HG03159 (cell line): ENCODE measurements at regions not wholly inside any gene's neighbourhood (a gene's known extent, or its start where the extent isn't known, plus 50 kb on each side); places are given as distances from the start of the nearest gene placed in this dataset.
"Not testable (repeated sequence)": the region's sequence is repeated elsewhere in the genome, so short reads cannot be mapped to it uniquely, and the experiment has no call there.

Source experiments
- ATAC-seq: cut with Tn5 transposase; IDR thresholded peaks from one replicate; pipeline ENCODE4 v1.9.1; 2021; ENCODE audit warnings: mild to moderate bottlenecking, moderate library complexity; ENCODE audit not compliant: unreplicated experiment

- ATAC-seq: no peak
Observed at GRCh38 chr6:164097056-164097455, 682.5 kb downstream of the QKI start.

GRCh38 chr6:164095056-164095455, 680.5 kb downstream of the QKI start:
- ATAC-seq: no peak

DNA sequence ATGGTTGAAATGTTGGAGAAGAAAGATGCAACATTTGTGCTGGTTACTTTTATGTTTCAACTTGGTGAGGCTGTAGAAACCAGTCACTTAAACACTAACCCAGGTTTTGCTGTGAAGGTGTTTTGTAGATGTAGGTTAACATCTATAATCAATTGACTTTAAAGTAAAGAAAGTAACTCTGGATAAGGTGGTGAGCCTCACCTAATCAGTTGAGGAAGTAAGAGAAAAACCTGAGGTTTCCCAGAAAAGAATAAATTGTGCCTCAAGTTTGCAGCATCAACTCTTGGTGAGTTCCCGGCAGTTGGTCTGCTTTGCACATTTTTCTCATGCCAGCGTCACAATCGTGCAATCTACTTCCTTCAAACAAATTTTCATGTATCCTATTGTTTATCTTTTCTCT, 673.4 kb downstream of the QKI start:
- no peak for ATAC-seq

- ATAC-seq: no peak
Observed at GRCh38 chr6:164087211-164087610, 672.7 kb downstream of the QKI start.

DNA sequence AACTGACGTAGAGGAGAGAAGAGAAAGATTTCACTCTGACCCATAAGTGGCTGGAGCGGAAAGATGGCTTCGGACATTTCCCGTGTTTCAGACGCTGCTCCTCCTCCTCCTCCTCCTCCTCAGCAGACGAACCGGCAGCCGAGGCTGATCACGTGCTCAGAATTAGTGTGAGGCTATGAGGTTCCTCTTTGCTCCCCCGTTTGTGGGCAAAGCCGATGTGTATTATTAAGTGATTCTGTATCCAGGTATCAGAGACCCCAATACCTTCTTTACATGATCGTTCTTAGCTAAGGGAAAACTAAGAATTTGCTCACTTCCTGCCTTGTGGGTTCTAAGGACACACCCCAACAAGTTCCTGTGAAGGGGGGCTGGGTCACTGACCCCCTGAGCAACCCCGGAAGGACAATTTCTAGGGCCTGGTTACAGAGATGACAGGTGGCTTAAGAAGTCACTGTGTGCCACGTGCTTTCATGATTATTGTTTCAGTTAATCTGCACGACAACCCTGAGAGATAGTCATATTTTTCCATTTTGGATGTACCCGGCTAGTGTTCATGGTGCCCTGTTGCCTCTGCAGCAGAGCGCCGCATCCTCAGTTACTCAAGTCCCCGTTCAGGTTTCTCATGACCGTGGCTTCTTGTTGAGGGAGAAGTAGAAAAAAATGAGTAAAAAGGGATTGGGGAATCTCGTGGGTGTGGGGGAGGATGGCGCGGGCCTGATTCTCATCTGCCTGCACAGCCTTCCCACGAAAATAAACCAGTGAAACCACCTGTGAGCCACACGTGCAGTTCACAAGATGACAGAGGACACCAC, 671.8 kb downstream of the QKI start:
- ATAC-seq: no peak

DNA sequence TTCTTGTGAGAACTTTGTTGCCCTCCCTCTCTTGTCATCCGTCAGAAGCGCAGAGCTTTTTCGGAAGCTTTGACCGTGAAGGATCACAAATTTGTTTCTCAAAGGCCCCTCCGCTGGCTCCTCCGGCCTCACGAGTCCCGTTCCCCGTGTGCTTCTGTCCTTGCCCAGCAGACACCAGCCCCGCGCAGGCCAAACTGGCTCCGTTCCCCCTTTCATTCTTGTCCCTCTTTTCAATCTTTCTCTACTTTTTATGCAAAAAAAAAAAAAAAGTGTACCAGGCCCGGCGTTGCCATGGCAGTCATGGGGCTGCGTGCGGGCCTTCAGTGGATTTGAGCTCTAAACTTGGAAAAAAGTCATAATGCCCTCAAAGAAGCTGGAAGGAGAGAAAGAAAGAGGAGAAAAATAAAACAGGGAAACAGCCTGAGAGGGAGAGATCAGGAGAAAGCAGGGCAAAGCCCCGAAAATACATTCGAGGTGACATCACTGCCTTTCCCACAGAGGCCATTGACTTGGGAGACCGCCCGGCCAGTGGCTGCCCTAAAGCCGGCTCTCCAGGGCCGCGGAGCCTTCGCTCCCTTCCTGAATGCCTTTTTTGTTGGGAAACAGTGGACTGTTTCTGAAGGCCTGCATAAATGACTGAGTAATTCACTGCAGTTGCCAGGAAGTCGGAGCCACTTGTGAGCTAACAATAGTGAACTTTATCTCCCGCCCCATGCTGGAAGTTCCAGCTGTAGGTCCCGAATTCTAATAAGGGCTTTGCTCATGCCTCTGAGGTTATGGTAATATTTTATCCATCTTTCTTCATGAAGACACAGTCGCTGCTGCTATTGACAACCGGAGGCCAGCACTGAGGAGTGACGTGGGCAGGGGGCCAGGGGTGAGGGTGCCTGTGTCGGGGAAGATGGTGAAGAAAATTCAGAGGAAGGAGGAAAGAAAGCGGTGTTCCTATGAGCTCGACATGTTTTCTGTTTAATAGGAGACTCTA, 670.9 kb downstream of the QKI start:
- ATAC-seq: no peak

- no peak for ATAC-seq
Observed at GRCh38 chr6:164079275-164079600, 664.7 kb downstream of the QKI start.

GRCh38 chr6:164078532-164079274, 664.2 kb downstream of the QKI start:
- no peak for ATAC-seq

DNA sequence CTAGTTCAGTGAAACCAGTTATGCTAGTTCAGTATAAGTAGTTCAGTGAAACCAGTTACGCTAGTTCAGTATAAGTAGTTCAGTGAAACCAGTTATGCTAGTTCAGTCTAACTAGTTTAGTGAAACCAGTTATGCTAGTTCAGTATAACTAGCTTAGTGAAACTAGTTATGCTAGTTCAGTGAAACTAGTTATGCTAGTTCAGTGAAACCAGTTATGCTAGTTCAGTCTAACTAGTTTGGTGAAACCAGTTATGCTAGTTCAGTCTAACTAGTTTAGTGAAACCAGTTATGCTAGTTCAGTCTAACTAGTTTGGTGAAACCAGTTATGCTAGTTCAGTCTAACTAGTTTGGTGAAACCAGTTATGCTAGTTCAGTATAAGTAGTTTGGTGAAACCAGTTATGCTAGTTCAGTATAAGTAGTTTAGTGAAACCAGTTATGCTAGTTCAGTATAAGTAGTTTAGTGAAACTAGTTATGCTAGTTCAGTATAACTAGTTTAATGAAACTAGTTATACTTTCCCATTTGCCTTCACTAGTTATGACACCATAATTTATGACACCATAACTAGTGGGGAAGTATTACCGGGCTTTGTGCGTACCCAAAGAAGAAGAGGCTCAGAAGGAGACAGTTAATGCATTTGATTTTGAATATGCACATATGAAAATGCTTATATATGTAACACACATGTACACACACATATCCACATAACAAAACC, 662.5 kb downstream of the QKI start:
- ATAC-seq: not testable (repeated sequence)

GRCh38 chr6:164075981-164076615, 661.6 kb downstream of the QKI start:
- no peak for ATAC-seq

DNA sequence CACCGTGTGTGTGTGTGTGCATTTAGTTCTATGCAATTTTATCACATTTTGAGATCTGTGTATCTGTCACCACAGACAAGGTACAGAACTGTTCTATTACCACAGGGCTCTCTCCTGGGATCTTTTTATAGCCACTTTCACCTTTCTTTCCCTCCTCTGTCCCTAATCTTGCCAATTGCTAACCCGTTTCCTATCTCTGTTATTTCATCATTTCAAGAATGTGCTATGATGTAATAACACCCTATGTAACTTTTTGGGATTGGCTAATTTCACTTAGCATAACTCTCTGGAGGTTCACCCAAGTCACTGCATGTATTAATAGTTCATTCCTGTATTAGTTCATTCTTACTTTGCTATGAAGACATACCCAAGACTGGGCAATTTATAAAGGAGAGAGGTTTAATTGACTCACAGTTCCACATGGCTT, 657.7 kb downstream of the QKI start:
- no peak for ATAC-seq

- ATAC-seq: no peak
Observed at GRCh38 chr6:164069350-164069990, 655.0 kb downstream of the QKI start.

GRCh38 chr6:164068527-164068926, 654.0 kb downstream of the QKI start:
- ATAC-seq: no peak

- ATAC-seq: no peak
Observed at GRCh38 chr6:164066766-164067165, 652.2 kb downstream of the QKI start.

GRCh38 chr6:164066335-164066734, 651.8 kb downstream of the QKI start:
- ATAC-seq: no peak

DNA sequence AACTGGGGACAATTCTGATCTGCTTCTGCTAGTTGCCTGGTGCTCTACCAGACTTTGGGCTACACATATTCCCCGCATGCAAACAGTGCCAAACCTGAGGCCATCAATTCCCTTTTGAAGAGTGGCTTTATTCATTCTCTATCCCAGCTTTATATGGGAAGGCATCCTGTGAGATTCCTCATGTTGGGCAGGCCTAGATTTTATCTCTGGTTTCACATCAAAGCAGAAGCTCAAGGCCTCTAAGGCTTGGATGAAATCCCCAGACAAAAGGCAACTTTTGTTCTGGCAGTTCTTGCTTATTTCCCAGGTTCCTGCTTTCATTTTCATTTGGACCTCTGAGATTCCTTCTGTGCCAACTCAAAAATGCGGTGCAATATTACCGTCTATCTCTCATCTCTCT, 648.8 kb downstream of the QKI start:
- ATAC-seq: no peak

DNA sequence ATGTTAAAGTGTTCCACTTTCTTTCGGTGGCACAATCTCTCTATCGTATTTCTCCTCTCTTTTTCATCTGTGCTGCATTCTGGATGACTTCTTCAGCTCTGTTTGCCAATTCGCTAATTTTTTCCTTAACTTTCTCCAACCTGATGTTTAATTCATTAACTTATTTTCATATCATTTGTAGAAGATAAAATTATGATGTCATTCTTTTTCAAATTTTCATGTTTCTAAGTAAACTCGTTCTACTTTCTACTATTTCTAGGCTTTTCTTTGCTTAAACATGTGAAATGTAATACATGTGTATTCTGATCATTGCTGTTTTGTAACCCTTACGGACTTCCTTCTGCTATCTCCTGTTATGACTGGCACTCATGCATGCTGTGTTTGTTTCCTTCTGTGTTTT, 648.4 kb downstream of the QKI start:
- ATAC-seq: no peak

DNA sequence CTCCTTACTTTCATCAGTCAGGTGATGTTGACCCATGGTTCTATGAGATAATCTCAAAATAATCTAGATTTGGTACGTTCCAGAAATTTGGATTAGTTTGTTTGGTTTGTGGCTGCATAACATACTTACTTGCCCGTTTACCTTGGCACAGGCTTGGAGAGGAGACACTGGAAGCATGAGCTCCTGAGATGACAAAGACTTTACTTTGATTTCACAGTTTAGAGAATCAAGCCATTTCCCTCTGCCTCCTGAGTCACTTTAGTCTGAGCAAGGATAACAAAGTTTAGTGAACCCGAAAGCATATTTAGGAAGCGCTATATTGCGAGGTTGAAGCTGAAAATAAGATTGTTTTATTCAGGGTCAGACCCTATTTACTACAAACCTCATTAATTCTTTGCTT, 643.4 kb downstream of the QKI start:
- ATAC-seq: no peak

DNA sequence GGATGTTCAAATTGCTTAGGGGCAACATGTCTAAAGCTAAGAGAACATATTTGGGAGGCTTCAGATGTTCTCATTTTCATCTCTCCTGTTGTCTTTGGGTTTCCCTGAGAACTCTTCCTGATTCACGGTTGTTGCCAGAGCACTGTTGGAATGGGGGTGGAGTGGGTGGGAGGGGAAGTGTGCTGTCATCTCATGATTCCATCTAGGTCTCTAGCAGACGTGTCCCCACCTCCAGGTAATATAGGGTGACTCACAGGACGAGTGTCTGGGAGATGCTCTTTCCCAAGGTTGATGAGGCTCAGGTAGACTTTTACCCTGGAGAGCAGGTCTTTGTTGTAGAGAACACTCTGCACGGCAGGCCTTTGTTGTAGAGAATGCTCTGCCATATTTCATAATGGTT, 636.9 kb downstream of the QKI start:
- ATAC-seq: no peak

DNA sequence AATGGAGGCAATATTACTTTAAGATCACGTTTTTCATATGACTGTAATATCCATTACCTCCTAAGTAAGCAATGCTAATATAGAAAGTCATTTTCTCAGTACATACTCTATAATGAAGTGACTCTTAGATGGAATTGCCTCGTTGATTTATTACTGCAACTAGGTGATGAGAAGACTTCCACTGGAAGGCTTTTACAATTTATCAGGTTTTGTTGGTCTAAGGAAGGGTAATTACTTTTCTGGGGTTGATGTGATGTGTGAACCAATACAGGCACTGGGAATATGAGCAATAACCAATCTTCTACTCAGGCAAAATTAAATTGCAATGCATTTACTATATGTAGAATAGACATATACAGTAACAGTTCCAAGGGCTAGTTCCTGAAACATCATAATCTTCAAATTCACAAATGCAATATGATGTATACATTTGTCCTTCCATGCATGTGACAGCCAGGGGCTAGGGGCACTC, 635.0 kb downstream of the QKI start:
- ATAC-seq: no peak
